ENCODE measurements at regions not wholly inside any gene's neighbourhood (a gene's known extent, or its start where the extent isn't known, plus 50 kb on each side); places are given as distances from the start of the nearest gene placed in this dataset.

DNA sequence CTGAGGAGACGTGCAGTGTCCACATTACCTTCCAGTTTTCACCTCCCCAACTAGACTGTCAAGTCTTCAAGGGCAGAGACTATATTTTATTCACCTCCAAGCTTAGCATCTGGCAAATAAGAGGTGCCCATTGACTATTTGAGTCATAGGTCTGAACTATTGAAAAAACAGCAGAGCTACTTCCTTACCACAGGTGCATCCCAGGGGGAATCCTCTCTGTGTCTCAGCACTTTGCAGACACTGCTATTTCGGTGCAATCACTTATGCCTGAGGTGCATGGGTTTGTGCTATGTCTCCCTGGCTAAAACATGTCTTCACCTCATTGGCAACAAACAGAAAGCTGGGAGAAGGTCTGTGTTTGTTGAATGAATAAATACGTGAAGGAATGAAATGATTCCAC, 67.8 kb downstream of the SOX11 start:
- TF ChIP-seq, protein P1, sequence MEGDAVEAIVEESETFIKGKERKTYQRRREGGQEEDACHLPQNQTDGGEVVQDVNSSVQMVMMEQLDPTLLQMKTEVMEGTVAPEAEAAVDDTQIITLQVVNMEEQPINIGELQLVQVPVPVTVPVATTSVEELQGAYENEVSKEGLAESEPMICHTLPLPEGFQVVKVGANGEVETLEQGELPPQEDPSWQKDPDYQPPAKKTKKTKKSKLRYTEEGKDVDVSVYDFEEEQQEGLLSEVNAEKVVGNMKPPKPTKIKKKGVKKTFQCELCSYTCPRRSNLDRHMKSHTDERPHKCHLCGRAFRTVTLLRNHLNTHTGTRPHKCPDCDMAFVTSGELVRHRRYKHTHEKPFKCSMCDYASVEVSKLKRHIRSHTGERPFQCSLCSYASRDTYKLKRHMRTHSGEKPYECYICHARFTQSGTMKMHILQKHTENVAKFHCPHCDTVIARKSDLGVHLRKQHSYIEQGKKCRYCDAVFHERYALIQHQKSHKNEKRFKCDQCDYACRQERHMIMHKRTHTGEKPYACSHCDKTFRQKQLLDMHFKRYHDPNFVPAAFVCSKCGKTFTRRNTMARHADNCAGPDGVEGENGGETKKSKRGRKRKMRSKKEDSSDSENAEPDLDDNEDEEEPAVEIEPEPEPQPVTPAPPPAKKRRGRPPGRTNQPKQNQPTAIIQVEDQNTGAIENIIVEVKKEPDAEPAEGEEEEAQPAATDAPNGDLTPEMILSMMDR (IDR thresholded peaks at IDR 0.05; ENCODE audit: insufficient read depth, low read depth, low read length), result no peak
- no peak for TF ChIP-seq EZH2 (IDR thresholded peaks at IDR 0.05; ENCODE audit: insufficient read depth, low read length)
